ENCODE measurements at regions not wholly inside any gene's neighbourhood (a gene's known extent, or its start where the extent isn't known, plus 50 kb on each side); places are given as distances from the start of the nearest gene placed in this dataset.

GRCh38 chr14:26761532-26761931, 163.7 kb upstream of the NOVA1 start:
- TF ChIP-seq CTCF (IDR thresholded peaks at IDR 0.05) (no peak), POLR2A (IDR thresholded peaks at IDR 0.05) (no peak)

Data from heart left ventricle (tissue), 13 donors.